ENCODE measurements at regions not wholly inside any gene's neighbourhood (a gene's known extent, or its start where the extent isn't known, plus 50 kb on each side); places are given as distances from the start of the nearest gene placed in this dataset.

- H3K9me2 ChIP-seq (ENCODE audit: insufficient read depth, low read length): no peaks in the 10 kb centered on the region
- no peaks in the 10 kb centered on the region for H4K20me1 ChIP-seq (ENCODE audit: insufficient read depth)
- H3K36me3 ChIP-seq (ENCODE audit: insufficient read depth, low read length): no peaks in the 10 kb centered on the region
- H2AFZ ChIP-seq (ENCODE audit: low read depth, low read length): no peak overlapping the region
- no peaks in the 10 kb centered on the region for H3F3A ChIP-seq (ENCODE audit: insufficient read depth, low read length, poor library complexity, severe bottlenecking)
- no peak for TF ChIP-seq REST (IDR thresholded peaks at IDR 0.05; ENCODE audit: borderline replicate concordance)
- TF ChIP-seq EZH2 (IDR thresholded peaks at IDR 0.05; ENCODE audit: borderline replicate concordance, insufficient read depth, low read length, poor library complexity, severe bottlenecking): no peak
- TF ChIP-seq TAF1 (IDR thresholded peaks at IDR 0.05; ENCODE audit: low read depth): no peak
- no peak for TF ChIP-seq MXI1 (conservative IDR thresholded peaks at IDR 0.05; ENCODE audit: poor library complexity, severe bottlenecking)
- no peak for TF ChIP-seq RAD21 (conservative IDR thresholded peaks at IDR 0.05)
- TF ChIP-seq SMC3 (conservative IDR thresholded peaks at IDR 0.05; ENCODE audit: poor library complexity): no peak
- TF ChIP-seq, protein P1, sequence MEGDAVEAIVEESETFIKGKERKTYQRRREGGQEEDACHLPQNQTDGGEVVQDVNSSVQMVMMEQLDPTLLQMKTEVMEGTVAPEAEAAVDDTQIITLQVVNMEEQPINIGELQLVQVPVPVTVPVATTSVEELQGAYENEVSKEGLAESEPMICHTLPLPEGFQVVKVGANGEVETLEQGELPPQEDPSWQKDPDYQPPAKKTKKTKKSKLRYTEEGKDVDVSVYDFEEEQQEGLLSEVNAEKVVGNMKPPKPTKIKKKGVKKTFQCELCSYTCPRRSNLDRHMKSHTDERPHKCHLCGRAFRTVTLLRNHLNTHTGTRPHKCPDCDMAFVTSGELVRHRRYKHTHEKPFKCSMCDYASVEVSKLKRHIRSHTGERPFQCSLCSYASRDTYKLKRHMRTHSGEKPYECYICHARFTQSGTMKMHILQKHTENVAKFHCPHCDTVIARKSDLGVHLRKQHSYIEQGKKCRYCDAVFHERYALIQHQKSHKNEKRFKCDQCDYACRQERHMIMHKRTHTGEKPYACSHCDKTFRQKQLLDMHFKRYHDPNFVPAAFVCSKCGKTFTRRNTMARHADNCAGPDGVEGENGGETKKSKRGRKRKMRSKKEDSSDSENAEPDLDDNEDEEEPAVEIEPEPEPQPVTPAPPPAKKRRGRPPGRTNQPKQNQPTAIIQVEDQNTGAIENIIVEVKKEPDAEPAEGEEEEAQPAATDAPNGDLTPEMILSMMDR (IDR thresholded peaks at IDR 0.05; ENCODE audit: poor library complexity, severe bottlenecking): no peak
- TF ChIP-seq POLR2AphosphoS5 (IDR thresholded peaks at IDR 0.05): no peak
- no peak for TF ChIP-seq EP300 (conservative IDR thresholded peaks at IDR 0.05; ENCODE audit: poor library complexity, severe bottlenecking)
- no peak overlapping the region for H3K4me3 ChIP-seq (ENCODE audit: low read length)
- H3K79me2 ChIP-seq (replicated peaks; ENCODE audit: insufficient read depth, low read length): no peaks in the 10 kb centered on the region
- no peak overlapping the region for H3K27ac ChIP-seq (ENCODE audit: low read length)
- H3K9ac ChIP-seq (ENCODE audit: low read length): no peak overlapping the region
- no peaks in the 10 kb centered on the region for H3K27me3 ChIP-seq (ENCODE audit: insufficient read depth, low read depth, low read length)
- no peak overlapping the region for H3K4me2 ChIP-seq (ENCODE audit: low read length)
- H3K9me3 ChIP-seq (ENCODE audit: low read length): no peaks in the 10 kb centered on the region
Observed at GRCh38 chr14:58732387-58732786, 94.6 kb downstream of the DACT1 start.

GRCh38 chr14:58733451-58734208 is 95.9 kb downstream of the DACT1 start:
- H3K27me3 ChIP-seq (ENCODE audit: insufficient read depth, low read depth, low read length): no peaks in the 10 kb centered on the region
- no peak overlapping the region for H2AFZ ChIP-seq (ENCODE audit: low read depth, low read length)
- H3K9me2 ChIP-seq (ENCODE audit: insufficient read depth, low read length): no peaks in the 10 kb centered on the region
- no peak overlapping the region for H3K4me2 ChIP-seq (ENCODE audit: low read length)
- H3K79me2 ChIP-seq (replicated peaks; ENCODE audit: insufficient read depth, low read length): no peaks in the 10 kb centered on the region
- H3K27ac ChIP-seq (ENCODE audit: low read length): no peak overlapping the region
- H4K20me1 ChIP-seq (ENCODE audit: insufficient read depth): no peaks in the 10 kb centered on the region
- H3K4me3 ChIP-seq (ENCODE audit: low read length): no peak overlapping the region
- no peak overlapping the region for H3K9ac ChIP-seq (ENCODE audit: low read length)
- no peaks in the 10 kb centered on the region for H3F3A ChIP-seq (ENCODE audit: insufficient read depth, low read length, poor library complexity, severe bottlenecking)
- no peaks in the 10 kb centered on the region for H3K9me3 ChIP-seq (ENCODE audit: low read length)
- no peak for TF ChIP-seq REST (IDR thresholded peaks at IDR 0.05; ENCODE audit: borderline replicate concordance)
- TF ChIP-seq SMC3 (conservative IDR thresholded peaks at IDR 0.05; ENCODE audit: poor library complexity): no peak
- TF ChIP-seq EP300 (conservative IDR thresholded peaks at IDR 0.05; ENCODE audit: poor library complexity, severe bottlenecking): no peak
- no peak for TF ChIP-seq RAD21 (conservative IDR thresholded peaks at IDR 0.05)
- TF ChIP-seq, protein P1 (IDR thresholded peaks at IDR 0.05; ENCODE audit: poor library complexity, severe bottlenecking): no peak
- no peak for TF ChIP-seq TAF1 (IDR thresholded peaks at IDR 0.05; ENCODE audit: low read depth)
- no peak for TF ChIP-seq MXI1 (conservative IDR thresholded peaks at IDR 0.05; ENCODE audit: poor library complexity, severe bottlenecking)
- no peak for TF ChIP-seq POLR2AphosphoS5 (IDR thresholded peaks at IDR 0.05)
- no peak for TF ChIP-seq EZH2 (IDR thresholded peaks at IDR 0.05; ENCODE audit: borderline replicate concordance, insufficient read depth, low read length, poor library complexity, severe bottlenecking)
- H3K36me3 ChIP-seq (ENCODE audit: insufficient read depth, low read length): no peaks in the 10 kb centered on the region
